Erythroblast (primary cell): ENCODE measurements at regions not wholly inside any gene's neighbourhood (a gene's known extent, or its start where the extent isn't known, plus 50 kb on each side); places are given as distances from the start of the nearest gene placed in this dataset.
"Not testable (repeated sequence)": the region's sequence is repeated elsewhere in the genome, so short reads cannot be mapped to it uniquely, and the experiment has no call there.

Experiments
- GATA1 ChIP-seq: IDR thresholded peaks from 2 replicates; pipeline ENCODE4 v1.6.1; 2011; ENCODE audit warnings: low read depth, mild to moderate bottlenecking, control low read depth, low read length, moderate library complexity
- POLR2A ChIP-seq: IDR thresholded peaks from 2 replicates; pipeline ENCODE4 v1.6.1; 2011; ENCODE audit warnings: mild to moderate bottlenecking, low read length

DNA sequence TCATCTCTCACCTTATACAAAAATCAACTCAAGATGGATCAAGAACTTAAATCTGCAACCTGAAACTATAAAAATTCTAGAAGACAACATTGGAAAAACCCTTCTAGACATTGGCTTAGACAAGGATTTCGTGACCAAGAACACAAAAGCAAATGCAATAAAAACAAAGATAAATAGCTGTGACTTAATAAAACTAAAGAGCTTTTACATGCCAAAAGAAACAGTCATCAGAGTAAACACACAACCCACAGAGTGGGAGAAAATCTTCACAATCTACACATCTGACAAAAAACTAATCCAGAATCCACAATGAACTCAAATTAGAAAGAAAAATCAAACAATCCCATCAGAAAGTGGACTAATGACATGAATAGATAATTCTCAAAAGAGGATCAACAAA lies 532.4 kb downstream of the KIF20B start:
- TF ChIP-seq POLR2A, GATA1: not testable (repeated sequence)
